ENCODE measurements at regions not wholly inside any gene's neighbourhood (a gene's known extent, or its start where the extent isn't known, plus 50 kb on each side); places are given as distances from the start of the nearest gene placed in this dataset.

DNA sequence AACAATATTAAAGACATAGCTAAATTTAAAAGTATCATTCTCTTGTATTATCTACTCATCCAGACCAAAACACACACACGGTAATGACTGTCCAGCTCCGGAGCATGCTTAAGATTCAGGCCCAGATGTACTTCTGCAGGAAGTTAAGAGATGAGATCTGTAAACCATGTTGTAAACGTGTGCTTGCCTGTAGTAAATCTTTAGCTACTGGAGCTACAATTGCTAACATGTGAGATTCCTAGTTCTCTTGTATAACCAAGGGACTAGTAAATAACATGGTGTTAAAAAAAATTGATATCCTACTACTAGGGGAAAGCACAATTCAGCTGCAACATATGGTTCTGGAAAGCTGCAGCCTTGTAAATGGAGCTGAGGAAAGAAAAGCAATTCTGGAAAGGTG lies 651.7 kb upstream of the CCDC54 start:
- TF ChIP-seq, protein P1, sequence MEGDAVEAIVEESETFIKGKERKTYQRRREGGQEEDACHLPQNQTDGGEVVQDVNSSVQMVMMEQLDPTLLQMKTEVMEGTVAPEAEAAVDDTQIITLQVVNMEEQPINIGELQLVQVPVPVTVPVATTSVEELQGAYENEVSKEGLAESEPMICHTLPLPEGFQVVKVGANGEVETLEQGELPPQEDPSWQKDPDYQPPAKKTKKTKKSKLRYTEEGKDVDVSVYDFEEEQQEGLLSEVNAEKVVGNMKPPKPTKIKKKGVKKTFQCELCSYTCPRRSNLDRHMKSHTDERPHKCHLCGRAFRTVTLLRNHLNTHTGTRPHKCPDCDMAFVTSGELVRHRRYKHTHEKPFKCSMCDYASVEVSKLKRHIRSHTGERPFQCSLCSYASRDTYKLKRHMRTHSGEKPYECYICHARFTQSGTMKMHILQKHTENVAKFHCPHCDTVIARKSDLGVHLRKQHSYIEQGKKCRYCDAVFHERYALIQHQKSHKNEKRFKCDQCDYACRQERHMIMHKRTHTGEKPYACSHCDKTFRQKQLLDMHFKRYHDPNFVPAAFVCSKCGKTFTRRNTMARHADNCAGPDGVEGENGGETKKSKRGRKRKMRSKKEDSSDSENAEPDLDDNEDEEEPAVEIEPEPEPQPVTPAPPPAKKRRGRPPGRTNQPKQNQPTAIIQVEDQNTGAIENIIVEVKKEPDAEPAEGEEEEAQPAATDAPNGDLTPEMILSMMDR (IDR thresholded peaks at IDR 0.05; ENCODE audit: poor library complexity) = no peak
- no peak for TF ChIP-seq EZH2phosphoT487 (IDR thresholded peaks at IDR 0.05; ENCODE audit: low read depth, severe bottlenecking, unreplicated experiment)
- no peak for TF ChIP-seq EZH2 (IDR thresholded peaks at IDR 0.05; ENCODE audit: borderline replicate concordance)
